K562 (cell line): ENCODE measurements at regions not wholly inside any gene's neighbourhood (a gene's known extent, or its start where the extent isn't known, plus 50 kb on each side); places are given as distances from the start of the nearest gene placed in this dataset.

Source experiments
- ATAC-seq: fragments of 200-7000 bp; cut with Tn5 transposase; 3 replicates; pipeline ENCODE4 v1.9.1; 2020; ENCODE audit warnings: moderate library complexity
- BruUV-seq: library from RNA; stranded (reverse); fragments of 400-500 nt; replicated peaks from 2 replicates; lab custom pipeline; 2021; lab: Mats Ljungman, UMichigan
- CTCF ChIA-PET: fragments of 300-600 bp; formaldehyde crosslinking; extraction: SDS; loops from one replicate; lab custom pipeline; 2021; ENCODE audit warnings: low intra/inter-chr PET ratio; lab: Yijun Ruan, JAX
- POLR2A ChIA-PET: fragments of 300-600, 350-650 bp; sonication (Branson Sonifier 250); formaldehyde crosslinking; extraction: SDS; loops from one replicate; lab custom pipeline; 2021; ENCODE audit warnings: antibody characterized with exemption, inconsistent platforms; lab: Yijun Ruan, JAX
- DNase-seq, 4 experiments: peaks; one replicate each; pipeline versions ENCODE4 v3.0.0 to v3.0.0-alpha.2; 2011 to 2018; ENCODE audit warnings: low spot score in 3 of 4, mixed read lengths in 3 of 4; ENCODE audit errors: extremely low read depth in 1 of 4
- FAIRE-seq: peaks from 2 replicates; lab custom pipeline; 2011; peaks lifted over from hg19 to GRCh38; lab: Jason Lieb, UNC
- H2AFZ ChIP-seq: 2 replicates; pipeline ENCODE4 v1.6.0; 2011; ENCODE audit warnings: low read depth, low read length, control low read depth, inconsistent platforms
- H3K27ac ChIP-seq: fragments of 200-600 bp; 3 replicates; pipeline ENCODE4 v1.8.0; 2011; ENCODE audit warnings: low read depth, mild to moderate bottlenecking, control low read depth, inconsistent platforms, low read length, moderate library complexity, mixed read lengths; ENCODE audit errors: extremely low read depth
- H3K27me3 ChIP-seq, 2 experiments: fragments of 300-600 bp in 1 of 2; 2 replicates in 1 of 2; 3 replicates in 1 of 2; pipeline versions ENCODE4 v1.6.0 to v1.8.0; 2011; ENCODE audit warnings: inconsistent platforms in 2 of 2, low read length in 2 of 2, mild to moderate bottlenecking in 1 of 2, mixed read lengths in 1 of 2, moderate library complexity in 1 of 2; ENCODE audit not compliant: control insufficient read depth in 2 of 2, insufficient read depth in 2 of 2
- H3K36me3 ChIP-seq: fragments of 300-600 bp; 3 replicates; pipeline ENCODE4 v1.8.0; 2011; ENCODE audit warnings: mild to moderate bottlenecking, low read length, inconsistent platforms; ENCODE audit not compliant: control insufficient read depth, insufficient read depth
- H3K4me1 ChIP-seq, 2 experiments: fragments of 200-600 bp in 1 of 2; replicated peaks in 1 of 2; 2 replicates in 1 of 2; 3 replicates in 1 of 2; pipeline versions ENCODE4 v1.5.1 to v1.8.0; 2011; ENCODE audit warnings: inconsistent platforms in 2 of 2, low read length in 2 of 2, mild to moderate bottlenecking in 1 of 2, mixed read lengths in 1 of 2, moderate library complexity in 1 of 2; ENCODE audit not compliant: control insufficient read depth in 2 of 2, insufficient read depth in 2 of 2
- H3K4me2 ChIP-seq: 2 replicates; pipeline ENCODE4 v1.6.1; 2011; ENCODE audit warnings: low read length, control low read depth, inconsistent platforms, mixed read lengths; ENCODE audit not compliant: insufficient read depth
- H3K4me3 ChIP-seq: fragments of 200-600 bp; sonication (generic), shearing (Covaris generic); 2 replicates; pipeline ENCODE4 v1.5.1; 2016; ENCODE audit warnings: control low read depth, inconsistent platforms
- H3K79me2 ChIP-seq: fragments of 200-600 bp; 3 replicates; pipeline ENCODE4 v1.8.0; 2011; ENCODE audit warnings: low read length, inconsistent platforms; ENCODE audit not compliant: control insufficient read depth, insufficient read depth
- H3K9ac ChIP-seq, 2 experiments: 2 replicates each; pipeline versions ENCODE4 v1.6.0 to v1.6.1; 2011; ENCODE audit warnings: low read depth in 2 of 2, low read length in 2 of 2, control low read depth in 1 of 2, inconsistent platforms in 1 of 2, mild to moderate bottlenecking in 1 of 2, mixed read lengths in 1 of 2; ENCODE audit not compliant: insufficient read depth in 1 of 2
- H3K9me1 ChIP-seq: one replicate; pipeline ENCODE4 v1.6.0; 2011; ENCODE audit warnings: inconsistent platforms, mild to moderate bottlenecking, low read length, moderate library complexity; ENCODE audit not compliant: control insufficient read depth, insufficient read depth
- H3K9me3 ChIP-seq: replicated peaks from 2 replicates; pipeline ENCODE4 v1.5.1; 2011; ENCODE audit warnings: low read depth, low read length, inconsistent platforms; ENCODE audit not compliant: control insufficient read depth, insufficient read depth
- H4K20me1 ChIP-seq: replicated peaks from 2 replicates; pipeline ENCODE4 v1.6.1; 2011; ENCODE audit warnings: low read length, inconsistent platforms, mixed read lengths; ENCODE audit not compliant: control insufficient read depth, insufficient read depth
- ARNT ChIP-seq, 2 experiments: fragments of 450-650 bp; IDR thresholded peaks; 2 replicates each; pipeline ENCODE4 v1.6.1; 2016; ENCODE audit warnings: mild to moderate bottlenecking in 1 of 2
- CREM ChIP-seq: IDR thresholded peaks from 2 replicates; pipeline ENCODE4 v1.6.1; 2014; ENCODE audit warnings: antibody characterized with exemption, low read depth
- FIP1L1 ChIP-seq: fragments of 200-400 bp; formaldehyde crosslinking; IDR thresholded peaks from 2 replicates; pipeline ENCODE4 v1.6.1; 2018; ENCODE audit warnings: mild to moderate bottlenecking, low read depth, low read length; ENCODE audit not compliant: poor library complexity, severe bottlenecking
- KDM5B ChIP-seq: fragments of 200-600 bp; sonication (generic); IDR thresholded peaks from 2 replicates; pipeline ENCODE4 v1.6.1; 2012; ENCODE audit warnings: low read depth, mild to moderate bottlenecking, moderate library complexity, low read length, control low read depth, inconsistent platforms; ENCODE audit not compliant: insufficient replicate concordance
- MITF ChIP-seq: IDR thresholded peaks from 2 replicates; pipeline ENCODE4 v1.6.1; 2014; ENCODE audit warnings: antibody characterized with exemption
- SIN3A ChIP-seq, 2 experiments: fragments of 150-350 bp in 1 of 2; IDR thresholded peaks; 2 replicates each; pipeline ENCODE4 v1.6.1; 2011 to 2016; ENCODE audit warnings: borderline replicate concordance in 2 of 2, low read depth in 2 of 2, low read length in 2 of 2, mild to moderate bottlenecking in 2 of 2, moderate library complexity in 2 of 2; ENCODE audit not compliant: control insufficient read depth in 1 of 2
- ZNF239 ChIP-seq: fragments of 250-450 bp; sonication (Bioruptor Pico); IDR thresholded peaks from 2 replicates; pipeline ENCODE4 v1.4.0; 2020; ENCODE audit warnings: mild to moderate bottlenecking
- ZNF766 ChIP-seq: fragments of 200-800 bp; sonication (Bioruptor generic); conservative IDR thresholded peaks from 2 replicates; pipeline ENCODE4 v1.6.1; 2016; ENCODE audit warnings: missing genetic modification characterization, missing compliant biosample characterization
- WGBS: fragments of 100-300 bp; shearing (Covaris generic); methylation state at CpG from one replicate; pipeline ENCODE4 v1.1.6; 2016; ENCODE audit warnings: low coverage, mixed read lengths; ENCODE audit not compliant: insufficient coverage; ENCODE audit errors: missing lambda C conversion rate; 5-methylcytosine and 5-hydroxymethylcytosine counted together
- in situ Hi-C: fragments of 300-500 bp; cut with MboI; formaldehyde crosslinking; loops from 4 replicates; pipeline ENCODE4 v1.15.0; 2018; ENCODE audit warnings: inconsistent platforms, mixed read lengths
- intact Hi-C: fragments of 100-400 bp; cut with micrococcal nuclease; formaldehyde crosslinking; loops from 2 replicates; pipeline ENCODE4 v1.14.2; 2022
- TF ChIP-seq, protein P1 (sequence below): sonication (generic); formaldehyde crosslinking; IDR thresholded peaks from 2 replicates; pipeline ENCODE4 v1.8.0; 2022; ENCODE audit warnings: mild to moderate bottlenecking, missing genetic modification reagents, borderline replicate concordance

DNA sequence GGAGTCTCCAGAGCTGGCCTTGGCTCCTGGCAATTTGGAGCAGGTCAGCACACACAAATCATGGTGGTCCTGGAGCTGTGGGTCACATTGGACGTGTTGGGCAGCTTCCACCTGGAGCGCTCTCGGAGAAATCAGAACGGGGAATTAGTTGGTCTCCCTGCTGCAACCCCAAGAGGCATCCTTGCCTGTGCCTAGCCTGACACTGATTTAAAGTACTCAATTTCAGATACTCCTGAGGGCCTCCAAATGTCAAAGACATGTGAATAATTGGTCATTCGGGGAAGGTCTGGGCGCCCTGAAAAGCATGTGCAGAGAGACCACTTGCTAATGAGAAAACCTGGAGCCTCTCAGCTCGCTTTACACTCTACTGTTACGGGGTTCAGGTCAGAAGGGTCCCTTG lies 145.5 kb upstream of the AGAP1 start:
- FAIRE-seq: no peak
- H3K4me3 ChIP-seq: no peak overlapping the region
- H3K9ac ChIP-seq: no peak overlapping the region
- H3K4me2 ChIP-seq: no peak overlapping the region
- H2AFZ ChIP-seq: no peak overlapping the region
- H3K79me2 ChIP-seq: no peaks in the 10 kb centered on the region
- no peaks in the 10 kb centered on the region for H3K9me1 ChIP-seq
- CTCF ChIA-PET: no interaction called here
- peaks cover 0 to 3% of the 10 kb centered on the region in 2 experiments; a peak in 2 of 5 replicates for H3K4me1 ChIP-seq
- no peaks in the 10 kb centered on the region for H4K20me1 ChIP-seq
- H3K27me3 ChIP-seq: peaks cover 0 to 13% of the 10 kb centered on the region in 2 experiments
- H3K27ac ChIP-seq: no peak overlapping the region
- TF ChIP-seq CREM (no peak), FIP1L1 (no peak), KDM5B (no peak), ZNF766 (CRISPR knock-in tag) (no peak), ARNT (IDR thresholded peaks at IDR 0.05) (no peak), MITF (no peak), SIN3A (IDR thresholded peaks at IDR 0.05; ENCODE audit: borderline replicate concordance in 2 of 2, control insufficient read depth in 1 of 2, low read depth in 2 of 2, low read length in 2 of 2) (no peak), ZNF239 (CRISPR knock-in tag) (no peak)
- TF ChIP-seq, protein P1, sequence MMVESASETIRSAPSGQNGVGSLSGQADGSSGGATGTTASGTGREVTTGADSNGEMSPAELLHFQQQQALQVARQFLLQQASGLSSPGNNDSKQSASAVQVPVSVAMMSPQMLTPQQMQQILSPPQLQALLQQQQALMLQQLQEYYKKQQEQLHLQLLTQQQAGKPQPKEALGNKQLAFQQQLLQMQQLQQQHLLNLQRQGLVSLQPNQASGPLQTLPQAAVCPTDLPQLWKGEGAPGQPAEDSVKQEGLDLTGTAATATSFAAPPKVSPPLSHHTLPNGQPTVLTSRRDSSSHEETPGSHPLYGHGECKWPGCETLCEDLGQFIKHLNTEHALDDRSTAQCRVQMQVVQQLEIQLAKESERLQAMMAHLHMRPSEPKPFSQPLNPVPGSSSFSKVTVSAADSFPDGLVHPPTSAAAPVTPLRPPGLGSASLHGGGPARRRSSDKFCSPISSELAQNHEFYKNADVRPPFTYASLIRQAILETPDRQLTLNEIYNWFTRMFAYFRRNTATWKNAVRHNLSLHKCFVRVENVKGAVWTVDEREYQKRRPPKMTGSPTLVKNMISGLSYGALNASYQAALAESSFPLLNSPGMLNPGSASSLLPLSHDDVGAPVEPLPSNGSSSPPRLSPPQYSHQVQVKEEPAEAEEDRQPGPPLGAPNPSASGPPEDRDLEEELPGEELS (CRISPR knock-in tag): no peak
- in situ Hi-C loops: no loop called here
- POLR2A ChIA-PET: no interaction called here
- H3K36me3 ChIP-seq: no peaks in the 10 kb centered on the region
- H3K9me3 ChIP-seq: 0 out of 2 replicates have a peak, but pooled peaks cover 2% of the 10 kb centered on the region
- DNase-seq: no peak
- ATAC-seq: no peak
- no TSS peak for BruUV-seq
- 3% methylated on average over 8 of the region's 8 CpGs for WGBS
- intact Hi-C loops: no loop called here
